SK-N-SH (cell line): ENCODE measurements at regions not wholly inside any gene's neighbourhood (a gene's known extent, or its start where the extent isn't known, plus 50 kb on each side); places are given as distances from the start of the nearest gene placed in this dataset.

Experiments
- CTCF ChIA-PET: fragments of 300-600, 350-600 bp; formaldehyde crosslinking; extraction: SDS; loops from one replicate; lab custom pipeline; 2021; lab: Yijun Ruan, JAX
- POLR2A ChIA-PET: fragments of 350-600 bp; sonication (Branson Sonifier 250); formaldehyde crosslinking; extraction: SDS; loops from one replicate; lab custom pipeline; 2020; ENCODE audit warnings: antibody characterized with exemption, inconsistent platforms; lab: Yijun Ruan, JAX
- DNase-seq: peaks from one replicate; pipeline ENCODE4 v3.0.0; 2012
- H2AFZ ChIP-seq: fragments of 200-600 bp; sonication (generic); 2 replicates; pipeline ENCODE4 v1.8.1; 2016; ENCODE audit warnings: antibody characterized with exemption, mild to moderate bottlenecking, low read depth
- H3F3A ChIP-seq: fragments of 200-600 bp; sonication (generic); replicated peaks from 2 replicates; pipeline ENCODE3; 2016; ENCODE audit warnings: antibody characterized with exemption, mild to moderate bottlenecking; ENCODE audit not compliant: insufficient read depth
- H3K27ac ChIP-seq, 2 experiments: fragments of 200-500 bp in 1 of 2; fragments of 200-600 bp in 1 of 2; sonication (Bioruptor generic) in 1 of 2; sonication (generic), shearing (Covaris generic) in 1 of 2; 2 replicates each; pipeline versions ENCODE4 v1.5.1 to v1.6.1; 2014 to 2016; ENCODE audit warnings: low read depth in 2 of 2, inconsistent platforms in 1 of 2, low read length in 1 of 2, mild to moderate bottlenecking in 1 of 2, mixed read lengths in 1 of 2
- H3K27me3 ChIP-seq: fragments of 200-600 bp; sonication (generic), shearing (Covaris generic); 2 replicates; pipeline ENCODE4 v1.6.1; 2016; ENCODE audit warnings: mixed run types; ENCODE audit not compliant: insufficient read depth
- H3K36me3 ChIP-seq, 2 experiments: fragments of 200-500 bp in 1 of 2; fragments of 200-600 bp in 1 of 2; sonication (Bioruptor generic) in 1 of 2; sonication (generic) in 1 of 2; replicated peaks in 1 of 2; 2 replicates each; pipeline versions ENCODE3 to v1.5.1; 2014 to 2016; ENCODE audit warnings: low read length in 1 of 2, mild to moderate bottlenecking in 1 of 2; ENCODE audit not compliant: insufficient read depth in 2 of 2, control insufficient read depth in 1 of 2
- H3K4me1 ChIP-seq, 2 experiments: fragments of 200-500 bp in 1 of 2; fragments of 200-600 bp in 1 of 2; sonication (Bioruptor generic) in 1 of 2; sonication (generic), shearing (Covaris generic) in 1 of 2; 2 replicates each; pipeline versions ENCODE4 v1.5.1 to v1.6.1; 2014 to 2016; ENCODE audit warnings: low read depth in 1 of 2, low read length in 1 of 2, mixed run types in 1 of 2; ENCODE audit not compliant: insufficient read depth in 2 of 2, control insufficient read depth in 1 of 2
- H3K4me2 ChIP-seq: fragments of 200-600 bp; sonication (generic), shearing (Covaris generic); 2 replicates; pipeline ENCODE4 v1.6.1; 2017; ENCODE audit warnings: mixed run types
- H3K4me3 ChIP-seq, 2 experiments: fragments of 200-500 bp in 1 of 2; fragments of 200-600 bp in 1 of 2; sonication (Bioruptor generic) in 1 of 2; sonication (generic), shearing (Covaris generic) in 1 of 2; 2 replicates each; pipeline versions ENCODE4 v1.5.1 to v1.8.1; 2014 to 2016; ENCODE audit warnings: low read depth in 2 of 2, inconsistent platforms in 1 of 2, low read length in 1 of 2, mild to moderate bottlenecking in 1 of 2, mixed read lengths in 1 of 2, moderate library complexity in 1 of 2
- H3K79me2 ChIP-seq: fragments of 200-600 bp; sonication (generic); 2 replicates; pipeline ENCODE4 v1.8.1; 2017; ENCODE audit warnings: mild to moderate bottlenecking; ENCODE audit not compliant: insufficient read depth
- H3K9ac ChIP-seq: fragments of 200-600 bp; sonication (generic); 2 replicates; pipeline ENCODE4 v1.6.1; 2017; ENCODE audit warnings: mixed run types
- H3K9me2 ChIP-seq: fragments of 200-600 bp; sonication (generic); 2 replicates; pipeline ENCODE4 v1.6.1; 2017; ENCODE audit warnings: mixed run types
- H3K9me3 ChIP-seq: fragments of 200-600 bp; sonication (generic); 2 replicates; pipeline ENCODE4 v1.6.1; 2017; ENCODE audit warnings: mixed run types, mild to moderate bottlenecking, moderate library complexity
- H4K20me1 ChIP-seq: fragments of 200-600 bp; sonication (generic); 2 replicates; pipeline ENCODE4 v1.6.1; 2017; ENCODE audit warnings: mild to moderate bottlenecking, mixed run types; ENCODE audit not compliant: insufficient read depth
- CHD2 ChIP-seq: fragments of 150-350 bp; IDR thresholded peaks from 2 replicates; pipeline ENCODE4 v1.6.1; 2018; ENCODE audit warnings: low read length; ENCODE audit not compliant: partially characterized antibody
- EP300 ChIP-seq, 2 experiments: IDR thresholded peaks; 2 replicates each; pipeline versions ENCODE4 v1.4.0 to v1.6.1; 2012; ENCODE audit warnings: borderline replicate concordance in 1 of 2, low read depth in 1 of 2, low read length in 1 of 2
- FOXJ3 ChIP-seq: sonication (generic); formaldehyde crosslinking; IDR thresholded peaks from 2 replicates; pipeline ENCODE4 v1.5.1; 2020; ENCODE audit warnings: mild to moderate bottlenecking, missing genetic modification reagents
- FOXM1 ChIP-seq: IDR thresholded peaks from 2 replicates; pipeline ENCODE4 v1.4.0; 2012; ENCODE audit warnings: low read depth, mild to moderate bottlenecking
- GATA2 ChIP-seq: sonication (generic); formaldehyde crosslinking; IDR thresholded peaks from 2 replicates; pipeline ENCODE4 v1.5.0; 2020; ENCODE audit warnings: mild to moderate bottlenecking, missing genetic modification reagents
- IRF3 ChIP-seq: fragments of 150-350 bp; IDR thresholded peaks from 2 replicates; pipeline ENCODE4 v1.6.1; 2016; ENCODE audit warnings: mild to moderate bottlenecking, low read depth, low read length
- JUND ChIP-seq: IDR thresholded peaks from 2 replicates; pipeline ENCODE4 v1.4.0; 2012
- MAX ChIP-seq: IDR thresholded peaks from 2 replicates; pipeline ENCODE4 v1.4.0; 2012; ENCODE audit warnings: low read depth
- MEF2A ChIP-seq: IDR thresholded peaks from 2 replicates; pipeline ENCODE4 v1.4.0; 2012; ENCODE audit warnings: low read depth, borderline replicate concordance
- MXI1 ChIP-seq: IDR thresholded peaks from 2 replicates; pipeline ENCODE4 v1.6.1; 2012; ENCODE audit warnings: mild to moderate bottlenecking, low read depth, low read length, improper control_type of control experiment
- RFX5 ChIP-seq: IDR thresholded peaks from 2 replicates; pipeline ENCODE4 v1.6.1; 2012; ENCODE audit warnings: mild to moderate bottlenecking, improper control_type of control experiment, low read length
- RXRA ChIP-seq: IDR thresholded peaks from 2 replicates; pipeline ENCODE4 v1.4.0; 2012; ENCODE audit warnings: low read depth, mild to moderate bottlenecking, borderline replicate concordance
- SMC3 ChIP-seq: IDR thresholded peaks from 2 replicates; pipeline ENCODE4 v1.6.1; 2012; ENCODE audit warnings: low read depth, low read length, improper control_type of control experiment
- TAF1 ChIP-seq: IDR thresholded peaks from 2 replicates; pipeline ENCODE4 v1.6.1; 2012; ENCODE audit warnings: low read depth, mild to moderate bottlenecking, low read length, moderate library complexity, borderline replicate concordance
- TCF12 ChIP-seq: IDR thresholded peaks from 2 replicates; pipeline ENCODE4 v1.4.0; 2012
- TEAD4 ChIP-seq: IDR thresholded peaks from 2 replicates; pipeline ENCODE4 v1.4.0; 2012; ENCODE audit warnings: mild to moderate bottlenecking, borderline replicate concordance; ENCODE audit not compliant: insufficient read depth
- YY1 ChIP-seq: IDR thresholded peaks from 2 replicates; pipeline ENCODE4 v1.4.0; 2012; ENCODE audit warnings: low read depth, mild to moderate bottlenecking
- WGBS: methylation state at CpG from one replicate; pipeline ENCODE4 v1.1.6; 2017; ENCODE audit warnings: low lambda C conversion rate; 5-methylcytosine and 5-hydroxymethylcytosine counted together
- TF ChIP-seq, protein P1 (sequence below): IDR thresholded peaks from 2 replicates; pipeline ENCODE4 v1.4.0; 2012; ENCODE audit warnings: low read depth, borderline replicate concordance
- TF ChIP-seq, protein P2 (sequence below): IDR thresholded peaks from 2 replicates; pipeline ENCODE4 v1.4.0; 2012; ENCODE audit warnings: low read depth, borderline replicate concordance
- TF ChIP-seq, protein P3 (sequence below): fragments of 200-600 bp; sonication (generic); IDR thresholded peaks from 2 replicates; pipeline ENCODE4 v1.6.1; 2017; ENCODE audit warnings: antibody characterized with exemption, mild to moderate bottlenecking, moderate library complexity

DNA sequence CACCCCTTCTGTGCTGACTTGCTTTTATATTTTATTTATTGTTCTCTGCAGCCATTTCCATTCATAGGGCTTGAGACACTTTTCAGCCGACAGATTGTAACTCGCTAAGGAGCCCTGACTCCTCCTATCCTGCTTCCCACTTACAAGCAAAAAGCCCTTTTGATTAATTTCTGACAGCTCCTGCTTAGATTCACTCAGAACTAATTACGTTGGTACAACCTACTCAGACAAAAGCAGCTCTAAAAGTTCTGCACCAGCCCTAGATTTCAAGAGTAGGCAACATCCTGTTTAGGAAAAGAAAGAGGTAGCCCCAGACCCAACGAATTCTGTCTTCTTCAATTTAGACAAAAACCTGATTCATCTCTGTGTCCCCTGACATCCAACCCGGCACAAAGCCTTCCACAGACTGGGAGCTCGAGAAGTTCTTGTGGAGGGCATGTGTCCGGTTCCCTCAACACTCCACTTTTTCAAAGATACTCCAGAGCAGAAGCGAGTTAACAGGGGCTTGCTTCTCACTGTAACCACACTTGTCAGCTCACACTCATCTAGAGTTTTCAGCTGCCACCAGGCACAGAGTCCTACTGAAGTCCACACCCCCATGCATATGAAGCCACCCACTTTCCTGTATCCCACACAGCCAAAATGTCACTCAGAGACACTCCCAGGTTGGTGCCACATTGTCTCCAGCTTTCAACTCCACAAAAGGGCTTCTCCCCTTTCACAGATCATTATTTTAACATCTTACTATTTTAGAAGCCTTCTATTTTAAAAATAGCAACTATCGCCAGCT, 113.6 kb upstream of the NFE2L3 start:
- Histone ChIP-seq H3K9ac (no peak overlapping the region), H3K4me2 (no peak overlapping the region), H3K79me2 (no peaks in the 10 kb centered on the region), H3K27me3 (peaks cover 7% of the 10 kb centered on the region; the same call in 1 of the 2 replicates), H3K9me3 (no peaks in the 10 kb centered on the region), H3K36me3 (no peaks in the 10 kb centered on the region), H3K9me2 (no peaks in the 10 kb centered on the region), H4K20me1 (no peaks in the 10 kb centered on the region), H3K27ac (no peak overlapping the region), H3F3A (no peaks in the 10 kb centered on the region), H3K4me1 (no peaks in the 10 kb centered on the region), H3K4me3 (no peak overlapping the region), H2AFZ (no peak overlapping the region)
- ChIA-PET POLR2A (no interaction called here), CTCF (interaction anchor here (1.1 to 1.4 kb wide), 3 partner anchors 11 to 339 kb away, joined by 3 to 6 read pairs (median 3); no protein-coding TSS in a partner anchor)
- 8% methylated on average over 9 of the region's 9 CpGs for WGBS
- DNase-seq, result no peak
- TF ChIP-seq MXI1 (no peak), IRF3 (no peak), CHD2 (no peak), GATA2 (CRISPR knock-in tag) (no peak), JUND (no peak), EP300 (IDR thresholded peaks at IDR 0.05; ENCODE audit: borderline replicate concordance in 1 of 2, low read depth in 1 of 2, low read length in 1 of 2) (no peak), TCF12 (no peak), TEAD4 (no peak)
- TF ChIP-seq, protein P1, sequence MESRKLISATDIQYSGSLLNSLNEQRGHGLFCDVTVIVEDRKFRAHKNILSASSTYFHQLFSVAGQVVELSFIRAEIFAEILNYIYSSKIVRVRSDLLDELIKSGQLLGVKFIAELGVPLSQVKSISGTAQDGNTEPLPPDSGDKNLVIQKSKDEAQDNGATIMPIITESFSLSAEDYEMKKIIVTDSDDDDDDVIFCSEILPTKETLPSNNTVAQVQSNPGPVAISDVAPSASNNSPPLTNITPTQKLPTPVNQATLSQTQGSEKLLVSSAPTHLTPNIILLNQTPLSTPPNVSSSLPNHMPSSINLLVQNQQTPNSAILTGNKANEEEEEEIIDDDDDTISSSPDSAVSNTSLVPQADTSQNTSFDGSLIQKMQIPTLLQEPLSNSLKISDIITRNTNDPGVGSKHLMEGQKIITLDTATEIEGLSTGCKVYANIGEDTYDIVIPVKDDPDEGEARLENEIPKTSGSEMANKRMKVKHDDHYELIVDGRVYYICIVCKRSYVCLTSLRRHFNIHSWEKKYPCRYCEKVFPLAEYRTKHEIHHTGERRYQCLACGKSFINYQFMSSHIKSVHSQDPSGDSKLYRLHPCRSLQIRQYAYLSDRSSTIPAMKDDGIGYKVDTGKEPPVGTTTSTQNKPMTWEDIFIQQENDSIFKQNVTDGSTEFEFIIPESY, result no peak
- TF ChIP-seq, protein P2, sequence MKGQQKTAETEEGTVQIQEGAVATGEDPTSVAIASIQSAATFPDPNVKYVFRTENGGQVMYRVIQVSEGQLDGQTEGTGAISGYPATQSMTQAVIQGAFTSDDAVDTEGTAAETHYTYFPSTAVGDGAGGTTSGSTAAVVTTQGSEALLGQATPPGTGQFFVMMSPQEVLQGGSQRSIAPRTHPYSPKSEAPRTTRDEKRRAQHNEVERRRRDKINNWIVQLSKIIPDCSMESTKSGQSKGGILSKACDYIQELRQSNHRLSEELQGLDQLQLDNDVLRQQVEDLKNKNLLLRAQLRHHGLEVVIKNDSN, result no peak

- Histone ChIP-seq H3K9ac (no peak overlapping the region), H3F3A (no peaks in the 10 kb centered on the region), H3K9me2 (no peaks in the 10 kb centered on the region), H3K4me1 (no peaks in the 10 kb centered on the region), H3K36me3 (no peaks in the 10 kb centered on the region), H3K9me3 (no peaks in the 10 kb centered on the region), H4K20me1 (no peaks in the 10 kb centered on the region), H3K79me2 (no peaks in the 10 kb centered on the region)
- DNase-seq, result no peak
- ChIA-PET POLR2A (no interaction called here), CTCF (interaction anchor here (1.0 kb wide), 1 partner anchor 22 kb away, joined by 3 read pairs; no protein-coding TSS in a partner anchor)
- TF ChIP-seq, protein P2, result no peak
- TF ChIP-seq RFX5 (no peak), FOXM1 (no peak), TAF1 (no peak), TEAD4 (no peak), FOXJ3 (CRISPR knock-in tag) (no peak), RXRA (no peak), YY1 (no peak), MAX (no peak), SMC3 (no peak), MEF2A (no peak), EP300 (IDR thresholded peaks at IDR 0.05; ENCODE audit: borderline replicate concordance in 1 of 2, low read depth in 1 of 2, low read length in 1 of 2) (no peak)
- TF ChIP-seq, protein P3, sequence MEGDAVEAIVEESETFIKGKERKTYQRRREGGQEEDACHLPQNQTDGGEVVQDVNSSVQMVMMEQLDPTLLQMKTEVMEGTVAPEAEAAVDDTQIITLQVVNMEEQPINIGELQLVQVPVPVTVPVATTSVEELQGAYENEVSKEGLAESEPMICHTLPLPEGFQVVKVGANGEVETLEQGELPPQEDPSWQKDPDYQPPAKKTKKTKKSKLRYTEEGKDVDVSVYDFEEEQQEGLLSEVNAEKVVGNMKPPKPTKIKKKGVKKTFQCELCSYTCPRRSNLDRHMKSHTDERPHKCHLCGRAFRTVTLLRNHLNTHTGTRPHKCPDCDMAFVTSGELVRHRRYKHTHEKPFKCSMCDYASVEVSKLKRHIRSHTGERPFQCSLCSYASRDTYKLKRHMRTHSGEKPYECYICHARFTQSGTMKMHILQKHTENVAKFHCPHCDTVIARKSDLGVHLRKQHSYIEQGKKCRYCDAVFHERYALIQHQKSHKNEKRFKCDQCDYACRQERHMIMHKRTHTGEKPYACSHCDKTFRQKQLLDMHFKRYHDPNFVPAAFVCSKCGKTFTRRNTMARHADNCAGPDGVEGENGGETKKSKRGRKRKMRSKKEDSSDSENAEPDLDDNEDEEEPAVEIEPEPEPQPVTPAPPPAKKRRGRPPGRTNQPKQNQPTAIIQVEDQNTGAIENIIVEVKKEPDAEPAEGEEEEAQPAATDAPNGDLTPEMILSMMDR, result no peak
- TF ChIP-seq, all 33 proteins: peak for 0
- Histone ChIP-seq H3K4me2 (no peak overlapping the region), H3K4me3 (no peak overlapping the region), H3K27ac (no peak overlapping the region), H2AFZ (no peak overlapping the region), H3K27me3 (peaks cover 12% of the 10 kb centered on the region; the same call in 1 of the 2 replicates)
- WGBS, result 32% methylated on average over 5 of the region's 5 CpGs
These were observed 111.9 kb upstream of the NFE2L3 start for GRCh38 chr7:26040085-26040484.
